Prostate gland (tissue), 2 donors: ENCODE measurements at regions not wholly inside any gene's neighbourhood (a gene's known extent, or its start where the extent isn't known, plus 50 kb on each side); places are given as distances from the start of the nearest gene placed in this dataset.

Experiments used
- POLR2A ChIP-seq: fragments of 450-650 bp; IDR thresholded peaks from one replicate; pipeline ENCODE4 v1.6.1; 2016; ENCODE audit warnings: antibody characterized with exemption, mild to moderate bottlenecking
- TF ChIP-seq, protein P1 (sequence below), 4 experiments: fragments of 200-600 bp in 2 of 4; fragments of 450-650 bp in 2 of 4; sonication (generic) in 2 of 4; IDR thresholded peaks; 1 replicate in 3 of 4; 2 replicates in 1 of 4; pipeline ENCODE4 v1.5.1; 2016 to 2019; ENCODE audit warnings: antibody characterized with exemption in 4 of 4, mild to moderate bottlenecking in 2 of 4, moderate library complexity in 2 of 4

DNA sequence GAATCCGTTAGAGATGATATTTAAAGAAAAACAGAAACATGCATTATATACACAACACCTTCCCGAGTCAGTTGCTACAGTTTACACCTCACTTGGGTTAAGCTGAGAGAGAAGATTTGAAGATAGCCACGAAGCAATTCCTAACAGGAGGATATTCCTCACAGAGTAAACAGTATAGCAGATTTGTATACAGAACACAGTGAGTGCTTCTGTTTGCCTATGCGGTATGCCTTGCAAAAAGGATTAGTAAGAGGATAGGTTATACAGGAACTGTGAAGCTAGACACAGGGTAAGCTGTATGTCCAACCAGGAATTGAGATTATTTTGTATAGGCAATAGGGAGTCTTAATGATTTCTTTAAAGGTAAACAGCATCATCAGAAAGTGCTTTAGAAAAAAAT, 471.8 kb downstream of the LIG4 start:
- TF ChIP-seq, protein P1, sequence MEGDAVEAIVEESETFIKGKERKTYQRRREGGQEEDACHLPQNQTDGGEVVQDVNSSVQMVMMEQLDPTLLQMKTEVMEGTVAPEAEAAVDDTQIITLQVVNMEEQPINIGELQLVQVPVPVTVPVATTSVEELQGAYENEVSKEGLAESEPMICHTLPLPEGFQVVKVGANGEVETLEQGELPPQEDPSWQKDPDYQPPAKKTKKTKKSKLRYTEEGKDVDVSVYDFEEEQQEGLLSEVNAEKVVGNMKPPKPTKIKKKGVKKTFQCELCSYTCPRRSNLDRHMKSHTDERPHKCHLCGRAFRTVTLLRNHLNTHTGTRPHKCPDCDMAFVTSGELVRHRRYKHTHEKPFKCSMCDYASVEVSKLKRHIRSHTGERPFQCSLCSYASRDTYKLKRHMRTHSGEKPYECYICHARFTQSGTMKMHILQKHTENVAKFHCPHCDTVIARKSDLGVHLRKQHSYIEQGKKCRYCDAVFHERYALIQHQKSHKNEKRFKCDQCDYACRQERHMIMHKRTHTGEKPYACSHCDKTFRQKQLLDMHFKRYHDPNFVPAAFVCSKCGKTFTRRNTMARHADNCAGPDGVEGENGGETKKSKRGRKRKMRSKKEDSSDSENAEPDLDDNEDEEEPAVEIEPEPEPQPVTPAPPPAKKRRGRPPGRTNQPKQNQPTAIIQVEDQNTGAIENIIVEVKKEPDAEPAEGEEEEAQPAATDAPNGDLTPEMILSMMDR (IDR thresholded peaks at IDR 0.05) = no peak
- no peak for TF ChIP-seq POLR2A
